Neural progenitor cell (in vitro differentiated cells): ENCODE measurements at regions not wholly inside any gene's neighbourhood (a gene's known extent, or its start where the extent isn't known, plus 50 kb on each side); places are given as distances from the start of the nearest gene placed in this dataset.

Experiments used
- DNase-seq: peaks from one replicate; pipeline ENCODE4 v3.0.0-alpha.2; 2016; ENCODE audit warnings: low spot score
- H2AFZ ChIP-seq: fragments of 200-600 bp; sonication (generic); replicated peaks from 2 replicates; pipeline ENCODE4 v1.6.1; 2016; ENCODE audit warnings: antibody characterized with exemption
- H3F3A ChIP-seq: fragments of 200-600 bp; sonication (generic); 2 replicates; pipeline ENCODE4 v1.6.1; 2016; ENCODE audit warnings: antibody characterized with exemption, low read depth
- H3K27ac ChIP-seq: fragments of 200-600 bp; sonication (generic); 2 replicates; pipeline ENCODE4 v1.5.1; 2016; ENCODE audit warnings: mild to moderate bottlenecking
- H3K27me3 ChIP-seq: fragments of 200-600 bp; sonication (generic); 2 replicates; pipeline ENCODE4 v1.6.1; 2016; ENCODE audit warnings: mild to moderate bottlenecking, moderate library complexity
- H3K36me3 ChIP-seq: fragments of 200-600 bp; sonication (generic); 2 replicates; pipeline ENCODE4 v1.5.1; 2016
- H3K4me1 ChIP-seq: fragments of 200-600 bp; sonication (generic); 2 replicates; pipeline ENCODE4 v1.6.1; 2016; ENCODE audit warnings: mixed run types
- H3K4me2 ChIP-seq: fragments of 200-600 bp; sonication (generic); 2 replicates; pipeline ENCODE4 v1.6.1; 2016
- H3K4me3 ChIP-seq: fragments of 200-600 bp; sonication (generic); 2 replicates; pipeline ENCODE4 v1.5.1; 2016
- H3K79me2 ChIP-seq: fragments of 200-600 bp; sonication (generic); 2 replicates; pipeline ENCODE4 v1.6.1; 2016; ENCODE audit warnings: low read depth
- H3K9ac ChIP-seq: fragments of 200-600 bp; sonication (generic); 2 replicates; pipeline ENCODE4 v1.6.1; 2016
- H3K9me3 ChIP-seq: fragments of 200-600 bp; sonication (generic); 2 replicates; pipeline ENCODE4 v1.5.1; 2016; ENCODE audit warnings: low read depth
- H4K20me1 ChIP-seq: fragments of 200-600 bp; sonication (generic); 2 replicates; pipeline ENCODE4 v1.6.1; 2016; ENCODE audit warnings: low read depth
- H3K27ac Mint-ChIP-seq: 3 replicates; pipeline ENCODE4 v1.8.0; 2021; ENCODE audit warnings: mixed read lengths
- H3K27me3 Mint-ChIP-seq: 2 replicates; pipeline ENCODE4 v1.8.0; 2022; ENCODE audit warnings: low read depth, mild to moderate bottlenecking, inconsistent platforms, moderate library complexity, mixed read lengths; ENCODE audit not compliant: insufficient read depth
- H3K36me3 Mint-ChIP-seq: 3 replicates; pipeline ENCODE4 v1.8.0; 2021; ENCODE audit warnings: mixed read lengths
- H3K4me1 Mint-ChIP-seq: 3 replicates; pipeline ENCODE4 v1.8.0; 2021; ENCODE audit warnings: mixed read lengths
- H3K4me3 Mint-ChIP-seq: 3 replicates; pipeline ENCODE4 v1.8.0; 2021; ENCODE audit warnings: mild to moderate bottlenecking, moderate library complexity, mixed read lengths
- H3K9me3 Mint-ChIP-seq: 3 replicates; pipeline ENCODE4 v1.8.0; 2020; ENCODE audit warnings: mixed read lengths
- EZH2 ChIP-seq: fragments of 200-600 bp; sonication (generic); IDR thresholded peaks from 2 replicates; pipeline ENCODE4 v1.6.1; 2017; ENCODE audit warnings: antibody characterized with exemption, mild to moderate bottlenecking, moderate library complexity
- EZH2phosphoT487 ChIP-seq: fragments of 200-600 bp; sonication (generic); IDR thresholded peaks from 2 replicates; pipeline ENCODE4 v1.6.1; 2017; ENCODE audit warnings: antibody characterized with exemption
- TF ChIP-seq, protein P1 (sequence below): fragments of 200-600 bp; sonication (generic); IDR thresholded peaks from 2 replicates; pipeline ENCODE4 v1.5.1; 2017; ENCODE audit warnings: antibody characterized with exemption, mild to moderate bottlenecking

DNA sequence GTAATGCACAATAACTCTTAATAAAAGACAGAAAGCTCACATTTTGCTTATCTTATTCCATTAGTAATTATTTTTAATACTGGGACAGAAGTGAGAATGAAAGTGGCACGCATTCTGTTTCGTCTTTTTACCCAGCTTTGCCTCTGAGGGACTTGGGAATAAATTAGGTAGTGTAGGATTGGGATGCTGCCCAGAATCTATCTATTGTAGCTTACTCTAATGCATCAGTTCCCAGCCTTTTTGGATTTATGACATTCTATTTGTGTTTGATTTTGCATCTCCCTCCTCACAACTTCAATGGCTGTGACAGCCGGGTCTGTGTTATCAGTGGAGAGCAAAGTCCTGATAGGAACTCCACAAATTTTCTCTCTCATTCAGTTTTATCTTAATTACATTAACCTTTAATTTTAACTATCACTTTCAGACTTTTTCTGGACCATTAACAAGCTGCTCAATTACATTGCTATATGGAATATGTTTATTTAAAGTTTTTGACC, 62.9 kb upstream of the TULP4 start:
- H3K79me2 ChIP-seq: peaks cover 95% of the 10 kb centered on the region
- H3K4me3 ChIP-seq: no peak overlapping the region
- peaks cover 12% of the 10 kb centered on the region for H4K20me1 ChIP-seq
- Mint-ChIP-seq H3K27ac (no peak overlapping the region), H3K36me3 (peaks cover 32% of the 10 kb centered on the region), H3K4me1 (peaks cover under 1% of the 10 kb centered on the region), H3K4me3 (no peak overlapping the region), H3K9me3 (peaks cover 2% of the 10 kb centered on the region), H3K27me3 (no peaks in the 10 kb centered on the region)
- H3K4me2 ChIP-seq: no peak overlapping the region
- peaks cover under 1% of the 10 kb centered on the region for H3F3A ChIP-seq
- H2AFZ ChIP-seq: no peak overlapping the region
- H3K36me3 ChIP-seq: no peaks in the 10 kb centered on the region
- TF ChIP-seq, protein P1, sequence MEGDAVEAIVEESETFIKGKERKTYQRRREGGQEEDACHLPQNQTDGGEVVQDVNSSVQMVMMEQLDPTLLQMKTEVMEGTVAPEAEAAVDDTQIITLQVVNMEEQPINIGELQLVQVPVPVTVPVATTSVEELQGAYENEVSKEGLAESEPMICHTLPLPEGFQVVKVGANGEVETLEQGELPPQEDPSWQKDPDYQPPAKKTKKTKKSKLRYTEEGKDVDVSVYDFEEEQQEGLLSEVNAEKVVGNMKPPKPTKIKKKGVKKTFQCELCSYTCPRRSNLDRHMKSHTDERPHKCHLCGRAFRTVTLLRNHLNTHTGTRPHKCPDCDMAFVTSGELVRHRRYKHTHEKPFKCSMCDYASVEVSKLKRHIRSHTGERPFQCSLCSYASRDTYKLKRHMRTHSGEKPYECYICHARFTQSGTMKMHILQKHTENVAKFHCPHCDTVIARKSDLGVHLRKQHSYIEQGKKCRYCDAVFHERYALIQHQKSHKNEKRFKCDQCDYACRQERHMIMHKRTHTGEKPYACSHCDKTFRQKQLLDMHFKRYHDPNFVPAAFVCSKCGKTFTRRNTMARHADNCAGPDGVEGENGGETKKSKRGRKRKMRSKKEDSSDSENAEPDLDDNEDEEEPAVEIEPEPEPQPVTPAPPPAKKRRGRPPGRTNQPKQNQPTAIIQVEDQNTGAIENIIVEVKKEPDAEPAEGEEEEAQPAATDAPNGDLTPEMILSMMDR: no peak
- TF ChIP-seq EZH2phosphoT487 (no peak), EZH2 (no peak)
- H3K9ac ChIP-seq: no peak overlapping the region
- H3K27ac ChIP-seq: no peak overlapping the region
- DNase-seq: no peak
- H3K9me3 ChIP-seq: no peaks in the 10 kb centered on the region
- H3K27me3 ChIP-seq: no peaks in the 10 kb centered on the region
- peaks cover 4% of the 10 kb centered on the region for H3K4me1 ChIP-seq

DNA sequence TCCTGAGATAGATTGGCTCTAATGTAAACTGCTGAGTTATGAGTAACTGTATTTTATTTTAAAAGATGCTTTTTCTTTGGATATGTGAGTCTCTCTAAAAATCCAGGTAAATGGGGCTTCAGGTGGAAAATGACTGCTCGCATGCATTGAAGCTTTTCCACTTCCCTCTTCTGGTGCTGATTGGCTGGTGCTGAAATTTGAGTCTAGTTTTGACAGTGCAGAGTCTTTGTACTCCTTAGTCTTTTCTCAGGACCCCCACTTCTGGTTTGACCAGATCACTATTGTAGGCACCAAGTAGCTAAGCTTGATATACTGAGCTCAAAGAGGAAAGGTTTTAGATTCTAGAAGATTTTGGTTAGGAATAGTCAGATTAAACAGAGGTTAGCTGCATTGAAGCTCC, 60.7 kb upstream of the TULP4 start:
- Histone ChIP-seq H3K36me3 (no peaks in the 10 kb centered on the region), H3K4me2 (no peak overlapping the region), H3K9ac (no peak overlapping the region), H4K20me1 (peaks cover 27% of the 10 kb centered on the region), H3K27ac (no peak overlapping the region), H3F3A (peaks cover 7% of the 10 kb centered on the region), H3K79me2 (peaks cover 94% of the 10 kb centered on the region), H3K4me1 (peaks cover 14% of the 10 kb centered on the region), H3K9me3 (no peaks in the 10 kb centered on the region), H3K27me3 (no peaks in the 10 kb centered on the region), H2AFZ (no peak overlapping the region), H3K4me3 (no peak overlapping the region)
- Mint-ChIP-seq H3K4me1 (peaks cover 13% of the 10 kb centered on the region), H3K4me3 (no peak overlapping the region), H3K36me3 (peaks cover 25% of the 10 kb centered on the region), H3K9me3 (no peaks in the 10 kb centered on the region), H3K27me3 (no peaks in the 10 kb centered on the region), H3K27ac (no peak overlapping the region)
- no peak for DNase-seq
- TF ChIP-seq, protein P1: no peak
- no peak for TF ChIP-seq EZH2phosphoT487
- TF ChIP-seq EZH2: no peak

- Histone ChIP-seq H3K79me2 (peaks cover 95% of the 10 kb centered on the region), H3K27ac (no peak overlapping the region), H3K27me3 (no peaks in the 10 kb centered on the region), H2AFZ (no peak overlapping the region), H3K9ac (no peak overlapping the region), H3K4me2 (no peak overlapping the region), H3K4me3 (no peak overlapping the region), H4K20me1 (peaks cover 30% of the 10 kb centered on the region), H3F3A (peaks cover 7% of the 10 kb centered on the region), H3K36me3 (no peaks in the 10 kb centered on the region), H3K9me3 (no peaks in the 10 kb centered on the region), H3K4me1 (peaks cover 14% of the 10 kb centered on the region)
- Mint-ChIP-seq H3K27ac (no peak overlapping the region), H3K36me3 (peaks cover 19% of the 10 kb centered on the region), H3K27me3 (no peaks in the 10 kb centered on the region), H3K4me3 (no peak overlapping the region), H3K9me3 (peaks cover 2% of the 10 kb centered on the region), H3K4me1 (peaks cover 13% of the 10 kb centered on the region)
- no peak for DNase-seq
- TF ChIP-seq EZH2phosphoT487: no peak
- TF ChIP-seq, protein P1: no peak
- no peak for TF ChIP-seq EZH2
These were observed 59.0 kb upstream of the TULP4 start for GRCh38 chr6:158253248-158253647.
